WTC11 (cell line): ENCODE measurements at regions not wholly inside any gene's neighbourhood (a gene's known extent, or its start where the extent isn't known, plus 50 kb on each side); places are given as distances from the start of the nearest gene placed in this dataset.

Source experiments
- ATAC-seq: fragments of 200-7000 bp; cut with Tn5 transposase; 2 replicates; pipeline ENCODE4 v1.10.0; 2021; ENCODE audit warnings: mild to moderate bottlenecking, moderate library complexity
- CTCF ChIA-PET: fragments of 300-600 bp; sonication (Branson Sonifier 250); formaldehyde crosslinking; loops from one replicate; lab custom pipeline; 2021; ENCODE audit warnings: antibody characterized with exemption; lab: Charles Lee
- POLR2A ChIA-PET: fragments of 350-600 bp; sonication (Branson Sonifier 250); formaldehyde crosslinking; loops from one replicate; lab custom pipeline; 2021; ENCODE audit warnings: antibody characterized with exemption; lab: Charles Lee
- DNase-seq: peaks from one replicate; pipeline ENCODE4 v3.0.0; 2021; ENCODE audit warnings: low spot score
- H3K27ac Mint-ChIP-seq: 2 replicates; pipeline ENCODE4 v1.8.0; 2021; ENCODE audit warnings: mixed read lengths
- H3K27me3 Mint-ChIP-seq: 2 replicates; pipeline ENCODE4 v1.8.0; 2021; ENCODE audit warnings: low read depth, mild to moderate bottlenecking, moderate library complexity, mixed read lengths
- H3K36me3 Mint-ChIP-seq: 2 replicates; pipeline ENCODE4 v1.8.0; 2021; ENCODE audit warnings: mixed read lengths
- H3K4me1 Mint-ChIP-seq: 2 replicates; pipeline ENCODE4 v1.8.0; 2022; ENCODE audit warnings: mixed read lengths
- H3K4me3 Mint-ChIP-seq: 2 replicates; pipeline ENCODE4 v1.8.0; 2021; ENCODE audit warnings: mild to moderate bottlenecking, moderate library complexity, mixed read lengths
- H3K9me3 Mint-ChIP-seq: 2 replicates; pipeline ENCODE4 v1.8.0; 2021; ENCODE audit warnings: mixed read lengths
- ATF1 ChIP-seq: sonication (generic); formaldehyde crosslinking; IDR thresholded peaks from 2 replicates; pipeline ENCODE4 v1.8.1; 2023; ENCODE audit warnings: mild to moderate bottlenecking, moderate library complexity, missing genetic modification reagents
- ATF6 ChIP-seq: sonication (generic); formaldehyde crosslinking; IDR thresholded peaks from 2 replicates; pipeline ENCODE4 v1.8.1; 2023; ENCODE audit warnings: mild to moderate bottlenecking, missing genetic modification reagents
- CREB1 ChIP-seq: sonication (generic); formaldehyde crosslinking; IDR thresholded peaks from 2 replicates; pipeline ENCODE4 v1.8.0; 2023; ENCODE audit warnings: mild to moderate bottlenecking, missing genetic modification reagents
- CREM ChIP-seq: sonication (generic); formaldehyde crosslinking; IDR thresholded peaks from 2 replicates; pipeline ENCODE4 v1.8.1; 2022; ENCODE audit warnings: mild to moderate bottlenecking, missing genetic modification reagents, moderate library complexity
- E2F1 ChIP-seq: sonication (generic); formaldehyde crosslinking; IDR thresholded peaks from 2 replicates; pipeline ENCODE4 v1.8.0; 2022; ENCODE audit warnings: mild to moderate bottlenecking, missing genetic modification reagents
- E2F4 ChIP-seq: sonication (generic); formaldehyde crosslinking; IDR thresholded peaks from 2 replicates; pipeline ENCODE4 v1.8.1; 2022; ENCODE audit warnings: low read depth, mild to moderate bottlenecking, moderate library complexity, missing genetic modification reagents, borderline replicate concordance
- ELF4 ChIP-seq: sonication (generic); formaldehyde crosslinking; IDR thresholded peaks from 2 replicates; pipeline ENCODE4 v1.8.1; 2022; ENCODE audit warnings: low read depth, mild to moderate bottlenecking, moderate library complexity, missing genetic modification reagents
- ESRRA ChIP-seq: sonication (generic); formaldehyde crosslinking; IDR thresholded peaks from 2 replicates; pipeline ENCODE4 v1.8.1; 2022; ENCODE audit warnings: mild to moderate bottlenecking, missing genetic modification reagents, borderline replicate concordance
- FOXJ3 ChIP-seq: sonication (generic); formaldehyde crosslinking; IDR thresholded peaks from 2 replicates; pipeline ENCODE4 v1.9.0; 2021; ENCODE audit warnings: missing genetic modification reagents, mild to moderate bottlenecking, borderline replicate concordance
- GABPB1 ChIP-seq: sonication (generic); formaldehyde crosslinking; IDR thresholded peaks from 2 replicates; pipeline ENCODE4 v1.8.1; 2023; ENCODE audit warnings: mild to moderate bottlenecking, missing genetic modification reagents
- IRF1 ChIP-seq: sonication (generic); formaldehyde crosslinking; IDR thresholded peaks from 2 replicates; pipeline ENCODE4 v1.8.0; 2023; ENCODE audit warnings: missing genetic modification reagents
- JAZF1 ChIP-seq: fragments of 250-450 bp; sonication (Bioruptor Pico); IDR thresholded peaks from 2 replicates; pipeline ENCODE4 v1.9.0; 2021; ENCODE audit warnings: moderate library complexity, mild to moderate bottlenecking, inconsistent platforms
- MLX ChIP-seq: sonication (generic); formaldehyde crosslinking; IDR thresholded peaks from 2 replicates; pipeline ENCODE4 v1.8.1; 2023; ENCODE audit warnings: mild to moderate bottlenecking, missing genetic modification reagents, moderate library complexity
- MXD4 ChIP-seq: fragments of 250-450 bp; sonication (Bioruptor Pico); IDR thresholded peaks from 2 replicates; pipeline ENCODE4 v1.8.0; 2021; ENCODE audit warnings: mild to moderate bottlenecking, moderate library complexity, borderline replicate concordance
- NFE2L1 ChIP-seq: sonication (generic); formaldehyde crosslinking; IDR thresholded peaks from 2 replicates; pipeline ENCODE4 v1.8.1; 2023; ENCODE audit warnings: missing genetic modification reagents
- NFYB ChIP-seq: sonication (generic); formaldehyde crosslinking; conservative IDR thresholded peaks from 2 replicates; pipeline ENCODE4 v1.8.0; 2022; ENCODE audit warnings: low read depth, missing genetic modification reagents
- NR2C2 ChIP-seq: sonication (generic); formaldehyde crosslinking; IDR thresholded peaks from 2 replicates; pipeline ENCODE4 v1.8.0; 2022; ENCODE audit warnings: mild to moderate bottlenecking, missing genetic modification reagents
- OVOL2 ChIP-seq: fragments of 250-450 bp; sonication (Bioruptor Pico); IDR thresholded peaks from 2 replicates; pipeline ENCODE4 v1.9.0; 2021; ENCODE audit warnings: mild to moderate bottlenecking, borderline replicate concordance
- PRRX2 ChIP-seq: fragments of 250-450 bp; sonication (Bioruptor Pico); IDR thresholded peaks from 2 replicates; pipeline ENCODE4 v1.8.0; 2021; ENCODE audit warnings: mild to moderate bottlenecking
- RORB ChIP-seq: fragments of 250-450 bp; sonication (Bioruptor Pico); IDR thresholded peaks from 2 replicates; pipeline ENCODE4 v1.9.0; 2021; ENCODE audit warnings: mild to moderate bottlenecking
- SP1 ChIP-seq: sonication (generic); formaldehyde crosslinking; conservative IDR thresholded peaks from 2 replicates; pipeline ENCODE4 v1.8.1; 2022; ENCODE audit warnings: missing genetic modification reagents
- ZBTB21 ChIP-seq: sonication (generic); formaldehyde crosslinking; IDR thresholded peaks from 2 replicates; pipeline ENCODE4 v1.8.1; 2023; ENCODE audit warnings: mild to moderate bottlenecking, missing genetic modification reagents, borderline replicate concordance
- ZNF416 ChIP-seq: fragments of 250-450 bp; sonication (Bioruptor Pico); IDR thresholded peaks from 2 replicates; pipeline ENCODE4 v1.9.0; 2021; ENCODE audit warnings: mild to moderate bottlenecking, inconsistent platforms

GRCh38 chr4:136653640-136654406, 878.5 kb downstream of the PCDH18 start (continued):
- TF ChIP-seq ATF6 (CRISPR knock-in tag) (no peak), NFE2L1 (CRISPR knock-in tag) (no peak), ZNF416 (no peak), JAZF1 (no peak)

GRCh38 chr4:136651932-136652331, 880.4 kb downstream of the PCDH18 start:
- DNase-seq: no peak
- TF ChIP-seq FOXJ3 (no peak), RORB (CRISPR knock-in tag) (no peak), ZBTB21 (CRISPR knock-in tag) (no peak), E2F4 (CRISPR knock-in tag) (no peak), NR2C2 (no peak), ELF4 (no peak), MLX (CRISPR knock-in tag) (no peak)
- H3K27me3 Mint-ChIP-seq: no peaks in the 10 kb centered on the region
- ChIA-PET CTCF (interaction anchor here (1.3 kb wide), 1 partner anchor 16 kb away, joined by 3 read pairs; no protein-coding TSS in a partner anchor), POLR2A (no interaction called here)
- H3K9me3 Mint-ChIP-seq: peaks cover 7% of the 10 kb centered on the region; the same call in 1 of the 2 replicates
- ATAC-seq: no peak
- H3K27ac Mint-ChIP-seq: no peak overlapping the region
- H3K4me1 Mint-ChIP-seq: peaks cover 7% of the 10 kb centered on the region; the same call in 1 of the 2 replicates
- no peak overlapping the region for H3K4me3 Mint-ChIP-seq
- H3K36me3 Mint-ChIP-seq: no peaks in the 10 kb centered on the region

- no peaks in the 10 kb centered on the region for H3K36me3 Mint-ChIP-seq
- ATAC-seq (no peak), DNase-seq (no peak)
- POLR2A ChIA-PET: no interaction called here
- no peaks in the 10 kb centered on the region for H3K27me3 Mint-ChIP-seq
- CTCF ChIA-PET: interaction anchor here (0.6 kb wide), 1 partner anchor 213 kb away, joined by 3 read pairs; no protein-coding TSS in a partner anchor
- no peak for TF ChIP-seq GABPB1 (CRISPR knock-in tag)
- no peak for TF ChIP-seq SP1 (CRISPR knock-in tag)
- TF ChIP-seq ATF6 (CRISPR knock-in tag): no peak
- no peak for TF ChIP-seq PRRX2 (CRISPR knock-in tag)
- no peak for TF ChIP-seq OVOL2 (CRISPR knock-in tag)
- TF ChIP-seq CREB1 (CRISPR knock-in tag): no peak
- TF ChIP-seq NFE2L1 (CRISPR knock-in tag): no peak
- TF ChIP-seq MXD4: no peak
- no peak for TF ChIP-seq NFYB (CRISPR knock-in tag)
- TF ChIP-seq E2F1: no peak
- TF ChIP-seq IRF1 (CRISPR knock-in tag): no peak
- no peak for TF ChIP-seq ESRRA (CRISPR knock-in tag)
- TF ChIP-seq ATF1 (CRISPR knock-in tag): no peak
- no peak for TF ChIP-seq RORB (CRISPR knock-in tag)
- no peak for TF ChIP-seq FOXJ3
- no peak for TF ChIP-seq CREM (CRISPR knock-in tag)
- H3K9me3 Mint-ChIP-seq: peaks cover 5% of the 10 kb centered on the region; the same call in 1 of the 2 replicates
- peaks cover 7% of the 10 kb centered on the region; the same call in 1 of the 2 replicates for H3K4me1 Mint-ChIP-seq
- no peak overlapping the region for H3K27ac Mint-ChIP-seq
- H3K4me3 Mint-ChIP-seq: no peak overlapping the region
These were observed 881.0 kb downstream of the PCDH18 start for GRCh38 chr4:136651278-136651667.
